ENCODE measurements at regions not wholly inside any gene's neighbourhood (a gene's known extent, or its start where the extent isn't known, plus 50 kb on each side); places are given as distances from the start of the nearest gene placed in this dataset.

DNA sequence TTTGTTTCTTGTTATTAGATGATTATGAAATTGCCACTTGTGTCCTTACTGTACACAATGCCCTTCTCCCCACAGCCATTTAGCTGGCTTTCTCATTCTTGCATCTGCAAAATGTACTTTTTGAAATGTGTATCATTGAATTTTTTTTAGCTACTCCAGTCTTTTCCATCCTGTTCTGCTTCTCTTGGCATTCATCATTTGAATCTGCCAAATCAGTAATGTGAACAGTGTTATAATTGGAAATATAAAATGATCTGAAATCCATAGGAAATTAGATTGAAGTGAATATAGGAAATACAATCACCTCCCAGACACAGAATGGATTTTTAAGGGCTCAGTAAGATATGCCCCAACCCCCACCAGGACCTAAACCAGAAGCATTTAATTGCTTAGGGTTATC is 253.4 kb downstream of the C12orf50 start:
- Histone ChIP-seq H3K4me3 (no peak overlapping the region), H3K27me3 (no peaks in the 10 kb centered on the region), H3K4me1 (no peaks in the 10 kb centered on the region), H3K36me3 (no peaks in the 10 kb centered on the region), H3K9me3 (no peaks in the 10 kb centered on the region), H3K27ac (no peak overlapping the region)
- intact Hi-C loops (cut with DNase I; ENCODE audit: low total_unique reads), result no loop called here
- TF ChIP-seq POLR2A (IDR thresholded peaks at IDR 0.05), result no peak
- TF ChIP-seq, protein P1, sequence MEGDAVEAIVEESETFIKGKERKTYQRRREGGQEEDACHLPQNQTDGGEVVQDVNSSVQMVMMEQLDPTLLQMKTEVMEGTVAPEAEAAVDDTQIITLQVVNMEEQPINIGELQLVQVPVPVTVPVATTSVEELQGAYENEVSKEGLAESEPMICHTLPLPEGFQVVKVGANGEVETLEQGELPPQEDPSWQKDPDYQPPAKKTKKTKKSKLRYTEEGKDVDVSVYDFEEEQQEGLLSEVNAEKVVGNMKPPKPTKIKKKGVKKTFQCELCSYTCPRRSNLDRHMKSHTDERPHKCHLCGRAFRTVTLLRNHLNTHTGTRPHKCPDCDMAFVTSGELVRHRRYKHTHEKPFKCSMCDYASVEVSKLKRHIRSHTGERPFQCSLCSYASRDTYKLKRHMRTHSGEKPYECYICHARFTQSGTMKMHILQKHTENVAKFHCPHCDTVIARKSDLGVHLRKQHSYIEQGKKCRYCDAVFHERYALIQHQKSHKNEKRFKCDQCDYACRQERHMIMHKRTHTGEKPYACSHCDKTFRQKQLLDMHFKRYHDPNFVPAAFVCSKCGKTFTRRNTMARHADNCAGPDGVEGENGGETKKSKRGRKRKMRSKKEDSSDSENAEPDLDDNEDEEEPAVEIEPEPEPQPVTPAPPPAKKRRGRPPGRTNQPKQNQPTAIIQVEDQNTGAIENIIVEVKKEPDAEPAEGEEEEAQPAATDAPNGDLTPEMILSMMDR (IDR thresholded peaks at IDR 0.05), result no peak
- no peak for DNase-seq

DNA sequence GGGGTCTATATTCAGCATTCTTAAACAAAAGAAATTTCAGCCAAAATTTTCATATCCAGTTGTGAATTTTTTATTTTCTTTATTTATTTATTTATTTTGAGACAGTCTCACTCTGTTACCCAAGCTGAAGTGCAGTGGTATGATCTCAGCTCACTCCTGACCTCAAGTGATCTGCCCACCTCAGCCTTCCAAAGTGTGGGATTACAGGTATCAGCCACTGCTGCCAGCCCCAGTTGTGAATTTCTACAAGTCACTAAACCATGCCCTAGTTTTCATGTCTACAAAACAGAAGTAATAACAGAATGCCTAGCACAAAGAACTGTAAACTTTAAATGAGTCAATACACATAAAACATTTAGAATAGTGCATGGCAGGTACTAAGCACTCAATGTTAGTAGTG is 254.2 kb downstream of the C12orf50 start:
- intact Hi-C loops (cut with DNase I; ENCODE audit: low total_unique reads), result no loop called here
- no peaks in the 10 kb centered on the region for H3K4me1 ChIP-seq
- H3K9me3 ChIP-seq, result no peaks in the 10 kb centered on the region
- no peaks in the 10 kb centered on the region for H3K36me3 ChIP-seq
- DNase-seq, result no peak
- TF ChIP-seq, protein P1 (IDR thresholded peaks at IDR 0.05), result no peak
- TF ChIP-seq POLR2A (IDR thresholded peaks at IDR 0.05), result no peak
- no peaks in the 10 kb centered on the region for H3K27me3 ChIP-seq
- no peak overlapping the region for H3K4me3 ChIP-seq
- no peak overlapping the region for H3K27ac ChIP-seq

DNA sequence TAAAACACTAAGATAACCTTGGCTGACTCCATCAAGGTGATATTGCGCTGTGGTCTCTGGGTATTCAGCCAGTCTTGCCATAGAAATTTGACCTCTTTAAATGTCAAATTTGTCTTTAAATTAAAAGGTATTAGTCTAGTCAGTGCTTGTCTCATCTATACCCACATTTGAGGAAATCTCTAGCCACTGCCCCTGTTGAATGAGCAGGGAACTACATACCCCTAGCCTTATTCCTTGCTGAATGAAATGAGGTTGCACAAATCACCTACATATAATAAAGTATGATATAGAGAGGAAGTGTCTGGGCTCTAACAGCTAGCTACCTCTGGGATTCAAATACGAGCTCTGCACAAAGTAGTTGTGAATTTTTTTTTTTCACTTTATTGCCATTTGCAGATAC is 256.8 kb downstream of the C12orf50 start:
- Histone ChIP-seq H3K36me3 (no peaks in the 10 kb centered on the region), H3K4me1 (no peaks in the 10 kb centered on the region), H3K27ac (no peak overlapping the region), H3K27me3 (no peaks in the 10 kb centered on the region), H3K9me3 (no peaks in the 10 kb centered on the region), H3K4me3 (no peak overlapping the region)
- no peak for DNase-seq
- intact Hi-C loops (cut with DNase I; ENCODE audit: low total_unique reads), result no loop called here
- TF ChIP-seq, protein P1 (IDR thresholded peaks at IDR 0.05), result no peak
- TF ChIP-seq POLR2A (IDR thresholded peaks at IDR 0.05), result no peak

DNA sequence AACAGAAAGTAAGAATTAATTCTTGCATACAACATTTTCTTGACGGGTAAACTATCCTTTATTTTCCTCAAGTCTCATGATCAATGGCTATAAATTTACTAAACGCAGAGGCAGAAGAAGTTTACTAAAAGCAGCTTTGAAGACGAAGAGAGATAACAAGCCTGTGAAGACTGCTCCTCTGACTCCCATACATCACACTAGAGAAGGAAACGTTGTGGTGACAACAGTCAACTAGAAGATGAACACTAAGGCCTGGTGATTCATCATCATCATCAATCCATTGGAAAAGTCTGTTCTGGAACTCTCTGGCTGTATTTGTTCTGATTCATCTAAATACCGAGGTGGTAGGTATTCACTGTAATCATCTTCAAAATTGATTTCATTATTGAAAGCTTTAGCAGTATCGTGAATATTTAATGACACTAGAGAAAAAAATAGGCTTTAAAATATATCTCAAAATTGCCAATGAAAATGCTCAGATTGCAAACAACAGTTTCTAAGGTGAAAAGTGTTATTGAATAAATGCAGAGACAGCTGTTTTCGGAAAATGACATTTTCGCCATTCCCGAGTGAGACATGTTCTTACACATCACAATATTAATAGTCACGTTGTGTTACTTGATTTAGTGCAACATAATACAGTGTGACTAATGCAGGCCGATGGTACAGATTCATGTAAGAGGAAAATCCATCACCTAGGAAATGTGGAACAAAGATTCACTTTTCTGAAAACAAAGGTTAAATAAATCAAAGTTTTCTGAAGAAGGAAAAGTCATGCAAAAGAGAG is 260.5 kb downstream of the C12orf50 start:
- TF ChIP-seq, protein P1 (IDR thresholded peaks at IDR 0.05), result no peak
- no peak for TF ChIP-seq POLR2A (IDR thresholded peaks at IDR 0.05)
- H3K4me3 ChIP-seq, result no peak overlapping the region

DNA sequence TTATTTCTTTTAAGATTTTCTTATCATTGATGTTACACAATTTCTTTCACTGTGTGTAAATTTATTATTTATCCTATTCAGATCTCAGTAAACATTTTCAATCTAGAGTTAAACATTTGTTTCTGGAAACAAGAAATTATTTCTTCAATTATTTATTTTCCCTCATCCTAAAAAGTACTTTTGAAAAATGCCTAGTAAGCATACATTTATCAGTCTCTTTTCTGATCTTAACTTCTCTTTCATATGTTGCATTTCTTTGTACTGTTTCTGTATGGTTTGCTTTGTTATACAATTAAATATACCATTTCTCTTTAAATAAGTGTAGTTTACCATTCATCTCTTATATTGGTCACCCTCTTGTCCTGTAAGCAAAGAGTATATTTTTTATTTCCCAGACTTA is 263.2 kb downstream of the C12orf50 start:
- no peaks in the 10 kb centered on the region for H3K36me3 ChIP-seq
- no peaks in the 10 kb centered on the region for H3K27me3 ChIP-seq
- intact Hi-C loops (cut with DNase I; ENCODE audit: low total_unique reads), result no loop called here
- no peak overlapping the region for H3K4me3 ChIP-seq
- H3K27ac ChIP-seq, result no peak overlapping the region
- TF ChIP-seq, protein P1 (IDR thresholded peaks at IDR 0.05), result no peak
- TF ChIP-seq POLR2A (IDR thresholded peaks at IDR 0.05), result no peak
- H3K9me3 ChIP-seq, result no peaks in the 10 kb centered on the region
- H3K4me1 ChIP-seq, result no peaks in the 10 kb centered on the region
- no peak for DNase-seq

More for the DNA sequence above, 260.5 kb downstream of the C12orf50 start:
- H3K36me3 ChIP-seq, result no peaks in the 10 kb centered on the region
- DNase-seq, result no peak
- H3K27ac ChIP-seq, result no peak overlapping the region
- no peaks in the 10 kb centered on the region for H3K9me3 ChIP-seq
- no peaks in the 10 kb centered on the region for H3K27me3 ChIP-seq
- no peaks in the 10 kb centered on the region for H3K4me1 ChIP-seq
- intact Hi-C loops (cut with DNase I; ENCODE audit: low total_unique reads), result no loop called here
